ENCODE measurements at regions not wholly inside any gene's neighbourhood (a gene's known extent, or its start where the extent isn't known, plus 50 kb on each side); places are given as distances from the start of the nearest gene placed in this dataset.
A peak's percentile ranks its signal among the peaks of the same experiment; 100 is the strongest.

DNA sequence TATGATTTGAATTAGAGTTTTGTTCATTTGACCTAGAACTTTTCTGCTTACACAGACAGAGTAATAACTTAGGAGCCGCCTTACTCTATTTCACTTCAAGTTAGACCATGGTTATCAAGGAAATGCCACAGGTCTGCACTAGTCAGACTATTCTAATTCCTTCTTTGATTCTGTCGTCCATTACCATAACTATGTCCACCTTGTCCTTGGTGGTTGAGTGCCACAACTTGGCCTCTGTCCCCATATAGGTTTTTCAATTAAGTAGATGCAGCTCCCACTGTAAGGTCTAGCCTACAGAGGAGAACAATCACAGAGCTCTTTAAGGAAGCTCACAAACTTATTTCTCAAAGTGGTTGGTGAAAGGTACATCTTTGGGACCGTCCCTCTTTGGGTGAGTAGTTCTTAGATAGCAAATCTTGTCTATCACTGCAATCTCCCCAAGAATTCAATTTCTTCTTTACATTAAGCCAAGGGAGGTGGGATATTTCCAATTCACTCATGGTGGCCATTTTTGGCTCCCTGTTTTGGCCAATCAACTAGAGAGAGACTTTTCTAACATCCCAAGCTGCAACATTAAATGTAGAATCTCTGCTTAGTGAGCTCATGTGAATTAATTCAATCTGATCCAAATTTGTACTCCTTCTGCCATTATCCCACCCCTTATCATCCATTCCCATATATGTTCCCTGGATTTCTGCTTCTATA lies 434.6 kb downstream of the ADAMTS20 start:
- DNase-seq (ENCODE audit: low read depth), result no peak

DNA sequence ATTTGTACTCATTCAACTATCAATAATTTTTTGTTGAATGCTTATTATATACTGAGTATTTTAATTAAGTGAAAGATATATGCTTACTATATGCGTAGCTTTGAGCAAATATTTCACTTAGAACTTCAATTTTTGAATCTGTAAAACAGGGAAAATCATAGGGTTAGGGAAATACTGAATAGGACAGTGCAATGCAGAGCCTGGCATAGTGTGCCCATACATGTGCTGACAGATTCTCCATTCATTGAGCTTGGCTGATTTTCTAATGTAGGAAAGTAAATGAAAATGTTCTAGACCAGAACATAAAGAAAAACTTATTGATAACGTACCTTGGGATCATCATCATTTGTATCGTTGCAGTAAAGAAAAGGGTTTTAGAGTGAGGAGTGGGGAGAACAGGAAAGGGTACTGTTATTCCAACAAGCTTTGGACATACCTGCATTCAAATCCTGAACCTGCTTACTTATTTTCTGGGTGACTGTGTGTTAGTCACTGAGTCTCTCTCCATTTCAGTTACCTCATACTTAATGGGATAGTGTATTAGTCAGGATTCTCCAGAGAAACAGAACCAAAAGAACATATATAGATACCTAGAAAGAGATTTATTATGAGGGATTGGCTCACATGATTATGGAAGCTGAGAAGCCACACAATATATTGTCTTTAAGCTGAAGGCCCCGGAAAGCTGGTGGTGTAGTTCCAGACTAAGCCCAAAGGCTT lies 436.4 kb downstream of the ADAMTS20 start:
- DNase-seq (ENCODE audit: low read depth), result no peak

DNA sequence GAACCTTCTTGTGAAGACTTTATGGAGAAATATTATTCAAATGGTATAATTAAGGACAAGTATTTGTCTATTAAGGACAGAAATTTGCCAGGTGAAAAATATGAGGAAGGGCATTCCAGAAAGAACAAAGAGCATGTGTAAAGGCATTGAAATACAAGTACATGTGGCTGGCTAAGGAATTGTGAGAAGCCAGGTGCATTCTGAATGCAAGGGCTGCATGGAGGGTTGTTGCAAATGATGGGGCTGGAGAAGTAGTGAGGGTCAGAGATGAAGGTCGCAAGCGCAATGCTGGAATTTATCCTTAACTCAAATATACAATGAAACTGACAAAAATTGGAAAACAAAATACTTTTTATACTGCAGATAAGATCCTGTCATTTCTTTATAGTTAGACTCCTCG lies 437.7 kb downstream of the ADAMTS20 start:
- no peak for DNase-seq (ENCODE audit: low read depth)

DNA sequence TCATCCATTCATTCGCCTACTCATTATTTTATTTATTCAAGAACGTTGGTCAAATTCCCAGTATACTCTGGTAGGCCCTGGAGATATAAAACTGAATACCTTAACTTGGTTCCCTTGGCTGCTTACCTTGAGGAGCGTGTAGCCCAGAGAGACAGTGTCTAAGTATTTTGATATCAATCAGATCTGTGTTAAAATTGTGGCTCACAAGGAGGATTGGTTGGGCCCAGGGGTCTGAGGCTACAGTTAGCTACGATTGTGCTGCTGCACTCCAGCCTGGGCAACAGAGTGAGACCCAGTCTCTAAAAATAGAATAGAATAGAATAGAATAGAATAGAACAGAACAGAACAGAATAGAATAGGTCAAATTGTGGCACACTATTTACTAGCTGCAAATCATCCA lies 438.4 kb downstream of the ADAMTS20 start:
- no peak for DNase-seq (ENCODE audit: low read depth)

DNA sequence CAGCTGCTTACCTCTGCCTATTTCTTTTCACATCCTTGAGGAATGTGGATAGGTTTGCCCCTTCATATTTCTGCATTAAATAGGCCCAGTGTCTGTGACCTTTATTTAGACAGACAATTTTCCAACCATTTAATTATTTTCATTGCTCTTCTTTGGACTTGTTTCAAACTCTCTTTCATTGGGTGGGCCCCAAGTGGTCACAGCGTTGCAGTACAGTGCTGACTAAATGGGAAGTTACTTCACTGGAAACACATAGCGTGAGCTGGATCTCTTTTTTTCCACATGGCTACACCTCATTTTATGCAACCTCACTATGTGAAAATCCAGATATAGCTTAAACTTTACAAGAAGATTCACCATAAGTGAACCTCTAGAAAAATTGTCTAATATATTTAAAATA lies 438.9 kb downstream of the ADAMTS20 start:
- DNase-seq (ENCODE audit: low read depth), result no peak

DNA sequence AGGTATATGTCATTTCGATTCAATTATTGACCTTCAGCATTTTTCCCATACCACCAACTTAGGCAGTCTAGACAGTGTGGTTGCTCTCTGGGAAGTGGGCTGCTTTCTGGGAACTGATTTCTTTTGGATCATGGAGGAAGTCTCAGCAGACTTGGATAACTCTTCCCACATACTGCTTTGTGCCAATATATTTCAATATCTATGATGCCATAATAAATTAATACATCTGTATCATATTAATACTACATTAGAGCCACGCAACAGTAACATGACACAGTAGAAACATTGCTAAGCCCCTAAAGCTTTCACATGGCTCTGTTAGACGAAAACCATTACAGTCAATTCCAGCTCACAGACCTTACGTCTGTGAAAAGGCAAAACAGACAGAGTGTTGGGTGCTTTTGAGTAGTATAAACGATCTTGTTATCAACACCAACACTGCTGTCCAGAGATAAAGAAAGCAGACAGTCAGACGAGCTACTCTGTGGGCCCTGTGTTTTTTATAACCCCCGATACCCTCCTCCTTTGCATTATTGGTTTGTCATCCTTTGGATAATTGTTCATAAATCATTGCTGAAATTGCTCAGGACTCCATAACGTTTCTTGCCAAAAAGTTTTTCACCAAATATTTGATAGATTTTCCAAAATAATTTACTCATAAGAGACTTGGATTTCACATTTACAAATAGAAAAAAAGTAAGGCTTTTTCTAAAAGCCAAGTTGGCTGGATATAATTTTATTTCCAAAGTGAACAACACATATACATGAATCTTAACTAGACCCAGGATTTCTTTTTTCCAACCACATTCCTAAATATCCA lies 439.7 kb downstream of the ADAMTS20 start:
- no peak for DNase-seq (ENCODE audit: low read depth)

DNA sequence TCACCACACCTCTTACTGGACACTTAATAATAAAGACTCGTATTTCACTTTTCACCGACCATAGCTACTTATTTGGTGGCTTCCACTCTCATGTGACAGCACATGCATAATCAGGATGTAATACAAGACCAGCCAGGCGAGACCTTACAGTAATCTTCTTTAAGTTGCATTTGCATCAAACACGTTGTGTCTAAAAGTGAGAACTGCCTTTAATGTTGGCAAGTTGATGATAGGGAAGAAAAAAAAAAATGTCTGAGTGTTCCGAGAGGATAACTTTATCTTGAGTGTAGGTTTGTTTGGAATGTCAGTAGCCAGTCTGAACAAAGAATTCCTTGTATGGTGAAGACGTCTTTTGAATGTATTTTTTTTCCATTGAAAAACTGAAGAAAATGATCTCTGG lies 440.4 kb downstream of the ADAMTS20 start:
- DNase-seq (ENCODE audit: low read depth), result no peak

DNA sequence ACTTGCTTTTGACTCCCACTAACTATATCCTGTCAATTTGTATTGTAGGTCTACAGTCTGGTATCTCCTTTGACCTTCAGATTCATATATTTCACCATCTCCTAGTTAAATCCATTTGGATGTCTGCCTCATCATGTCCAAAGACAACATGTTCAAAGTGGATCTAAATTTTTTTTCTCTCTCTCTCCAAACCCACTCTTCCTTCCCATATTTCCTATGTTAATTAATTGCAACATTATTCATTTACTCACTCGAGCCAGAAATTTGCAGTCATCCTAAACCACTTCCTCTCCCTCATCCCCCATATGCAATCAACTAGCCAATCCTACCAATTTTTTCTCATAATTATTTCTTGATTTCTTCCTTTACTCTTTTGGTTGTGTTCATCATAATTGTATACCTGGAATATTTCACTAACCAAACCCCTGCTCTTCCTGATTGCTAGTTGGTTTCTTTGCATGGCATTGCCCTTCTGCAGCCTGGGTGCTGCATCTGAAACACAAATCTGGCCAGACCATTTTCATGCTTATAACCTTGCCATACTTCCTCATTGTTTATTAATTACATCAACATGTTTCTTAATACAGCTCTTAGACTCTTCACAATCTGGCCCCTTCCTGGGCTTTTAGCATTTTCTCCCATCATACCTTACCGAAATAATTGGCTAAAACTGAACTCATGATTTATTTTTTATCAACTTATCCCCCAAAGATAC lies 442.2 kb downstream of the ADAMTS20 start:
- DNase-seq (ENCODE audit: low read depth), result no peak

DNA sequence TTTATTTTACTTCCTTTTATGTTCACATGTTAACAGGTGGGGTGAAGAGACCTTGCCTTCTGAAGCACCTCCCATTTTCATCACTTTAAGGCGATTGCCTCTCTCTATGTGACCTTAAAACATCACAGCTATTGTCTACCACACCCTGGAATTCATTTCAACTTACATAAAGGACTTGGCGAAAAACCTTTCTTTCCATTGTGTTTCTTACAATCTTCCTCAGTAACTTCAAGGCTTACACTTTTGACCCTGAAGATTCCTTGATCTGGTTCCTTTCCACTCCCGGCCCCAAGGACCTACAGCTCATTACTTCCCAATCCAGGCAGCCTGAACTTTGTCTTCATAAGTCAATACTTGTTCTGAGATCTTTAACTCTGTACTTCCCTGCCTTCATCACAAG lies 443.3 kb downstream of the ADAMTS20 start:
- no peak for DNase-seq (ENCODE audit: low read depth)

DNA sequence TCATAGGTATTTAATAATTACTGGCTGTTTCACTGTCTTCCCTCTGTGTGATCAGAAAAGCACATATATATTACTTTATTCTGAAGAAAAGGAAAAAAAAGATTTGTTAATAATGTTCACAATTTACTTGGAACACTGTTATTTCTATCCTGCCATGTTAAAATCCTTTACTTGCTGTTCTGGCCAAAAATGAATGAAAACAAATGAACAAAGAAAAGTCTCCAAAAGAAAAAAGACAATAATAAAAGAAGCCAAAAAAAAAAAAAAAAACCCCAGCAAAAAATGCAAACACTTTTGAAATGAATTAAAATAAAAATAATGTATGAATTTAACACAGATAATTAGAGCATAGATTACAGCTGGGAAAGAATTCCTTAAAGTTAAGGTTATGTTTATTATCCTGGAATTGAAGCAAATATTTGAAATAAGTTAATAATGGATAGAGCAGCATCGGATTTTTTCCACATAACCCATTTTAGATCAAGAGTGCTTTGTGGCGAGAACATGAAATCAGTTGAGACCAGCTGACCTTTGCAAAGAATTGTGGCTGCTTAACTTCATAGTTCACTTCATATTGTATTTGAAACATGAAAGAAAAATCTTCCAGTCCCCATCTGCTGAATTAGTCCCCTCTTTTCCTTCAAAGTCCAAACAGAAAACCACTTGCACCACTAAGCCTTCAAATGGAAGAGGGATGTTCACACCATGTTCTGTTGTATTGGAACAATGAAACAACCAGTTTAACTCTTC lies 444.8 kb downstream of the ADAMTS20 start:
- no peak for DNase-seq (ENCODE audit: low read depth)

DNA sequence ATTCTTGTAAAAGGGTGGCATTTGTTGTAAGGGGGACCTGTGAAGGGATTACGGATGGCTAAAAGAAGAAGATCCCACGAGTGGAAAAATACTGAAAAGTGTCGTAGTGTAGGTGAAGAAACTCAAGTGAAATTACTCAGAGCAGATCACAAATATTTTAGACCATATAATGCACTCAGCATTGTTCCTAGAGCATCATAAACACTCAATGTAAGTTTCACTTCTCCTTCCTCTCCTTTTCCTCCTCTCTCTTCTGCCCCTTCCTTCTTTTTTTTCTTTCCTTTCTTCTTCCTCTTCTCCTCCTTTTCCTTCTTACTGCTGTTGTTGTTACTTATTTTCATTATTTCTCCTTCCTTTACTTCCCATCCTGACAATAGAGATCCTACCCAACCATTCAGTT lies 445.6 kb downstream of the ADAMTS20 start:
- no peak for DNase-seq (ENCODE audit: low read depth)

DNA sequence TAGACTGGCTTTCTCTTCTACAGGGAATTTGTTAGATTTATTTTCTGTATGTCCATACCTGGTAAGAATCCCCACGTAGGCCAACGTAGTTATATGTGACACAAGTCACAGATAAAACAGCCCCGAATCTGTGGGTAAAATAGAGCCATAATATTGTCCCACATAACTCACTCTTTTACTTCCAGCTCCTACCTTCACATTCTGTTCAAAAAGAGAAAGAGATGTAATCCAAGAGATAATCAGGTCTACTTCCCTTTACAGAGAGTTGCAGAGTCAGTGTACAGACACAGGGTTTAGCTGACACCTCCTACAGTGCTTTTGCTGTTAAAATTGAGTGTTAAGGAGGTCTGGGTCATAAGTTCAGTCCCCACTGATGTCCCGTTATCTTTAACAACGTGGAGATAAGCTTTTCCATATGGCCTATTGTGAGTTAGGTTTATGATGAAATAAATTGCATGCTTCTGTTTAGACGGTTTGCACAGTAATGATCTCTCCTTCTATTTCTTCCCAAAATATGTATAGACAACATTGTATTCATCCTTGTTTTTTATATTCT lies 446.5 kb downstream of the ADAMTS20 start:
- DNase-seq (ENCODE audit: low read depth), result no peak

DNA sequence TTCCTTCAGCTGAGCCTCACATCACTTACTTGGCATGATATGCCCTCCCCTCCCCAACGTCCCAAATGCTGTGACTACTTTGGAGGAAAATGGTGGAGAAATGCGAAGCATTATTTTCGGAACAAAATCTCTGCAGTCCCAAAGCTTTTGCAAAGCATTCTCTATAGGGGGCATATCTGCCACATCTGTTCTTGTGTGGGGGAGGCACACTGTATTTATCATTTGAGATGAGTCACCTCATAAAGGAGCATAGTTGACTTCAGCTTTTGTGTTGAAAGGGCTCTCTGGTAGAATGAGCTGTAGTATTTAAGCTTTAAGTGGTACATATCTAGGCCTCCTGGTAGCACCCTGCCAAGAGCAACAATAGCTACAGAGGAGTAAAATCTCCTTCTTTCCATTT lies 447.5 kb downstream of the ADAMTS20 start:
- peak; percentile 43 for DNase-seq (ENCODE audit: low read depth)

DNA sequence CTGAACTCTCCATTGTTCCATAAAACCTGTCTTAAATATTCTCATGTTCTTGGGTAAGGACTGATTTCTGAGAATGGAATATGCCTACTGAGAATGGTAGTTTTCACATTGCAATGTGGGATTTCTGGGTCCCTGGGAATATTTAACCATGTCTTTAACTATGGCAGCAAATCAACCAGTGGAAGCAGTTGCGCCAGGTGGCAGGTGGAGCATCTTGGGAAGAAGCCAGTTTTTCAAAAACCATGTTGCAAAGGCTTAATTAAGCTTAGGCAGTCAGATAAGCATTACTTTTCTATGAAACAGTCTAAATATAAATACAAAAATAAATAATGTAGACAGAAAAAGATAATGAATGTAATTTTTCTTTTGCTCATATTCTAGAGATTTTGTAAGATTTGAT lies 448.1 kb downstream of the ADAMTS20 start:
- DNase-seq (ENCODE audit: low read depth), result no peak

DNA sequence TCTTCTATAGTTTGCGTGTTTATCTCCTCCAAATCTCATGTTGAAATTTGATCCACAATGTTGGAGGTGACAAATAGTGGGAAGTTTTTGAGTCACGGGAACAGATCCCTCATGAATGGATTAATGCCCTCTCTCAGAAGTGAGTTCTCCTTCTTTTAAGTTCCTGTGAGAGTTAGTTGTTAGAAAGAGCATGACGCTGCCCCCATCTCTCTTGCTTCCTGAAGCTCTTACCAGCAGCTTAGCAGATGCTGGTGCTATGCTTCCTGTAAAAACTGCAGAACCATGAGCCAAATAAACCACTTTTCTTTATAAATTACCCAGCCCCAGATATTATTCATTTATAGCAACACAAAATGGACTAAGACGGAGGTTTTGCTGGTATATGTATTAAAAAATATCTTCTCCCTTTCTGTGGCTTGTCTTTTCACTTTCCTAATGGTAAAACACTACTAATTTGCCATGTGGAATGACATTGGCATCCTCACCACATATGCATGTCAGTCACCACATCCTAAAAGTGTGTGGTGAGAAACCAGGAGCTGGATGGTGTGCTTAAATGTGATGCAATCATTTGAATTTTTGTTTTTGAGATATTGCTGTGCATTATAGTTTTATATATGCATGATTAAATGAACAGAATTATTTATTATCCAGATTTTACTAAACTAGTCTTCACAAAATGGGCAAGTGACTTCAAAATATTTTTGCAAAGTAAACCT lies 449.3 kb downstream of the ADAMTS20 start:
- DNase-seq (ENCODE audit: low read depth), result no peak

DNA sequence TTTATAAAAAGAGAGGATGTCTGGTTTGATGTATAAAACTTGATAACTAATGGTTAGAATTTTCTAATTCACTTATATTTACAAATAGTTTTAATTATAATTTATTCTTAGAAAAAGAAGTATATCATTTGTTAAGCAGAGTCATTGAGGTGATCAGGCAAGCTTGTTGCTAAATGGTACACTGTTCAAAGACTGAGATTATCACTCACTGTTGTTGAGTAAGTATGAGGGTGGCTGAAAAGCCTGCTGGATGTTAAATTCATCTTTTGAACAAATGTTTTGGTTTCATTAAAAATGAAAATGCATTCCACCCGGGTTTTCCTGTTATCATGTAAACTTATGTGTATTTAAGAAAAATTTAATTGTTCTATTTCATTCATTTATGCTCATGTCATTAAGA lies 451.8 kb downstream of the ADAMTS20 start:
- no peak for DNase-seq (ENCODE audit: low read depth)

DNA sequence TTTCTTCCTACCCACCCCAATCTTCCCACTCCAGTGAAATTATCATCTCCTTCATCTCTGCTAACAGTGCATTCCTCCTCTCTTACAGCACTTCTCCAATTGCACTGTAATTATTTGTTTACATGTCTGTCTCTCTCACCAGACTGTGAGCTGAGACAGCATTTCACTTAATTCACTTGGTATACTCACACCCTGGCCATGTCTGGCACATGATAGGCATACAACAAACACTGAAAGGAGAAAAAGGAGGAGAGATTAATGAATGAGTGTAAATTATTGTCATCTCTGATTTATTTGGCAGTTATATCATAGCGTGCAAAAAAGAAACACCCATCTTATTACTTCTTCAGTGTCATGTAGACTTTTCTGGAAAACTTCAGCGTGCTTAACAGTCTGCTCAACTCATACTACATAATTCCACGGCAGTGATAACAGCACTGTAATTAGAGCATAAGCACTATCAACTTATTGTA lies 452.3 kb downstream of the ADAMTS20 start:
- DNase-seq (ENCODE audit: low read depth), result no peak

DNA sequence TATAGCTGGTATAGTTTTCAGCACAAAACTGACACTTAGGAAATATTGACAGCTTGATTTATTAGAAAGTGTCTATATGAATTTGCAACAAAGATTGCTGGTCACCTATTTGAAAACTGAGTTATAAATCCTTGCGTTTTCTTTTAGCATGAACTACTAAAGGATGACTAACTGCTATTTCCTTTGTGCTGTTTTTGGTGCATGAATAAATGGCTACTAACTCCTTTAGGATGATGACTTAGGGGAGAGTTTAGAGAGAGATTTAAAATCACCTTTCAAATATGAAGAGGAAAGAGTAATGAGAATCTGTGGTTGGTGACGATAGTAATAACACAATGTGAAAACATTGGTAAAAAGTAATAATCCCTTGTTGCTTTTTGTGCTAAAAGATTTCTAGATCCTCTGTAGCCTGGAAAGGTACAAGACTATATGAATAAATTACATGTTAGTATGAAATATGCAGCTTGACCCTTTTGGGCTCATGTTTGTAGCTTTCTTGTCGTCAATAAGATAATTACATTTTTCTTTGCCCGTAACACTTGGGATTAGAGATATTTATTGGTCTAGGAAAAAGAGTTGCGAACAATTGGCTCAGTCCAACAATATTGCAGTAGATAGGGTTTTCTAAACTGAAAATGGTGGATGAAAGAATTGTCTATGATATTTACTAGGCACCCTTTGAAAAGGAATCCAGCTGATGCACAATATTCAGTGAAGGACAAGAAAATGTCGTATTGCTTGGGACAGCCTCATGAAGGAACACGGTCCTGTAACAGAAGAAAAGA lies 453.0 kb downstream of the ADAMTS20 start:
- no peak for DNase-seq (ENCODE audit: low read depth)

DNA sequence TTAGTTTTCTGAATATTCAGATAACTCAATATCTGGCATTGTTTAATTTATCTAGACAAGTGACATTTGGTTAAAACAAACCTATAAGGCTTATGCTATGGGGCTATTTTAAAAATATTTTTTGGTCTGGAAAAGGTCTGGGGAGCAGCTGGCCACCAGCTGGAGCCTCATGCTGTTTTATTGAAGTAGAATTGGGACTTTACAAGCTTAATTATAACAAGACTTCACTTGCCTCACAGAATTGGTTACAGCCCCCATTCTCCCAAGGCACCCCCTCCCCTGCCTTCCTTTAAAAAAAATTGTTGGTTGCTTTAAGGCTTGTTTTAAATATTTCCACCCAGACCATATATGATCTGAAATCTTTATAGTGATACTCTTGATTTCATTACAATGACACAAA lies 453.9 kb downstream of the ADAMTS20 start:
- no peak for DNase-seq (ENCODE audit: low read depth)

DNA sequence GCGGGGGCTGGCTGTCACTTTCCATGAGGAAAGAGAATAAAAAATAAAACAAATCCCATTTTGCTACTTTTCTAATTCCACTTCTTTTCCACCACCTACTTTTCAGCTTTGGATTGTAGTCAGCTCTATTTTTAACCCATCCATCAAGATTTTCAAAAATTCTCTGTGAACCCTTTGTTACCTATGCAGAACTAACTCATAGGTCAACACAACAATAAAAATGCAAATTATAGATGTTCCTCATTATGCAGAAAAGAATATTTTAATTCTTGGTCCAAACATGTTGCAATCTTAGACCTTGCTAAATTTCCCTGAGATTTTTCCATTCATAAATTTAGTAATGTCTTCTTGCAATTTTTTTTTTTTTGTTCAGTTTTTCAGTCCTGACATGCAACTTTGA lies 454.5 kb downstream of the ADAMTS20 start:
- no peak for DNase-seq (ENCODE audit: low read depth)
